PFSK-1 (cell line): ENCODE measurements at regions not wholly inside any gene's neighbourhood (a gene's known extent, or its start where the extent isn't known, plus 50 kb on each side); places are given as distances from the start of the nearest gene placed in this dataset.

Source experiments
- FOXP2 ChIP-seq: optimal IDR thresholded peaks from 2 replicates; pipeline ENCODE3; 2011; ENCODE audit warnings: borderline replicate concordance, control low read depth, inconsistent platforms; ENCODE audit not compliant: insufficient read depth; ENCODE audit errors: extremely low read length, extremely low read depth
- POLR2AphosphoS5 ChIP-seq: IDR thresholded peaks from 2 replicates; pipeline ENCODE4 v1.6.1; 2012; ENCODE audit warnings: low read depth, mild to moderate bottlenecking, control low read depth, low read length, moderate library complexity
- SIN3A ChIP-seq: IDR thresholded peaks from 2 replicates; pipeline ENCODE4 v1.6.1; 2012; ENCODE audit warnings: mild to moderate bottlenecking, low read length, moderate library complexity, borderline replicate concordance; ENCODE audit not compliant: insufficient read depth
- TAF1 ChIP-seq: IDR thresholded peaks from 2 replicates; pipeline ENCODE4 v1.6.1; 2012; ENCODE audit warnings: low read length, control low read depth, borderline replicate concordance; ENCODE audit not compliant: insufficient read depth
- TF ChIP-seq, protein P1 (sequence below), 2 experiments: IDR thresholded peaks; 2 replicates each; pipeline versions ENCODE4 v1.6.1 to v1.8.0; 2011 to 2012; ENCODE audit warnings: low read depth in 2 of 2, low read length in 2 of 2, control low read depth in 1 of 2, inconsistent platforms in 1 of 2, mild to moderate bottlenecking in 1 of 2, moderate library complexity in 1 of 2; ENCODE audit not compliant: insufficient read depth in 1 of 2

- TF ChIP-seq FOXP2 (no peak), TAF1 (no peak), POLR2AphosphoS5 (no peak), SIN3A (no peak)
- TF ChIP-seq, protein P1, sequence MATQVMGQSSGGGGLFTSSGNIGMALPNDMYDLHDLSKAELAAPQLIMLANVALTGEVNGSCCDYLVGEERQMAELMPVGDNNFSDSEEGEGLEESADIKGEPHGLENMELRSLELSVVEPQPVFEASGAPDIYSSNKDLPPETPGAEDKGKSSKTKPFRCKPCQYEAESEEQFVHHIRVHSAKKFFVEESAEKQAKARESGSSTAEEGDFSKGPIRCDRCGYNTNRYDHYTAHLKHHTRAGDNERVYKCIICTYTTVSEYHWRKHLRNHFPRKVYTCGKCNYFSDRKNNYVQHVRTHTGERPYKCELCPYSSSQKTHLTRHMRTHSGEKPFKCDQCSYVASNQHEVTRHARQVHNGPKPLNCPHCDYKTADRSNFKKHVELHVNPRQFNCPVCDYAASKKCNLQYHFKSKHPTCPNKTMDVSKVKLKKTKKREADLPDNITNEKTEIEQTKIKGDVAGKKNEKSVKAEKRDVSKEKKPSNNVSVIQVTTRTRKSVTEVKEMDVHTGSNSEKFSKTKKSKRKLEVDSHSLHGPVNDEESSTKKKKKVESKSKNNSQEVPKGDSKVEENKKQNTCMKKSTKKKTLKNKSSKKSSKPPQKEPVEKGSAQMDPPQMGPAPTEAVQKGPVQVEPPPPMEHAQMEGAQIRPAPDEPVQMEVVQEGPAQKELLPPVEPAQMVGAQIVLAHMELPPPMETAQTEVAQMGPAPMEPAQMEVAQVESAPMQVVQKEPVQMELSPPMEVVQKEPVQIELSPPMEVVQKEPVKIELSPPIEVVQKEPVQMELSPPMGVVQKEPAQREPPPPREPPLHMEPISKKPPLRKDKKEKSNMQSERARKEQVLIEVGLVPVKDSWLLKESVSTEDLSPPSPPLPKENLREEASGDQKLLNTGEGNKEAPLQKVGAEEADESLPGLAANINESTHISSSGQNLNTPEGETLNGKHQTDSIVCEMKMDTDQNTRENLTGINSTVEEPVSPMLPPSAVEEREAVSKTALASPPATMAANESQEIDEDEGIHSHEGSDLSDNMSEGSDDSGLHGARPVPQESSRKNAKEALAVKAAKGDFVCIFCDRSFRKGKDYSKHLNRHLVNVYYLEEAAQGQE (IDR thresholded peaks at IDR 0.05; ENCODE audit: insufficient read depth in 1 of 2, low read depth in 2 of 2, low read length in 2 of 2), result no peak
Measured at GRCh38 chr11:92316106-92316809, 91.6 kb downstream of the FAT3 start.

- no peak for TF ChIP-seq POLR2AphosphoS5
- TF ChIP-seq TAF1, result no peak
- TF ChIP-seq, protein P1 (IDR thresholded peaks at IDR 0.05; ENCODE audit: insufficient read depth in 1 of 2, low read depth in 2 of 2, low read length in 2 of 2), result no peak
- no peak for TF ChIP-seq FOXP2
- no peak for TF ChIP-seq SIN3A
Measured at GRCh38 chr11:92317222-92317621, 92.6 kb downstream of the FAT3 start.

GRCh38 chr11:92317721-92318120 is 93.1 kb downstream of the FAT3 start:
- TF ChIP-seq TAF1 (no peak), SIN3A (no peak), POLR2AphosphoS5 (no peak), FOXP2 (no peak)
- TF ChIP-seq, protein P1 (IDR thresholded peaks at IDR 0.05; ENCODE audit: insufficient read depth in 1 of 2, low read depth in 2 of 2, low read length in 2 of 2), result no peak

- no peak for TF ChIP-seq FOXP2
- no peak for TF ChIP-seq POLR2AphosphoS5
- TF ChIP-seq TAF1, result no peak
- TF ChIP-seq, protein P1 (IDR thresholded peaks at IDR 0.05; ENCODE audit: insufficient read depth in 1 of 2, low read depth in 2 of 2, low read length in 2 of 2), result no peak
- no peak for TF ChIP-seq SIN3A
Measured at GRCh38 chr11:92322225-92322624, 97.6 kb downstream of the FAT3 start.

GRCh38 chr11:92324890-92325289 is 100.3 kb downstream of the FAT3 start:
- TF ChIP-seq, protein P1 (IDR thresholded peaks at IDR 0.05; ENCODE audit: insufficient read depth in 1 of 2, low read depth in 2 of 2, low read length in 2 of 2), result no peak
